ENCODE measurements at regions not wholly inside any gene's neighbourhood (a gene's known extent, or its start where the extent isn't known, plus 50 kb on each side); places are given as distances from the start of the nearest gene placed in this dataset.

DNA sequence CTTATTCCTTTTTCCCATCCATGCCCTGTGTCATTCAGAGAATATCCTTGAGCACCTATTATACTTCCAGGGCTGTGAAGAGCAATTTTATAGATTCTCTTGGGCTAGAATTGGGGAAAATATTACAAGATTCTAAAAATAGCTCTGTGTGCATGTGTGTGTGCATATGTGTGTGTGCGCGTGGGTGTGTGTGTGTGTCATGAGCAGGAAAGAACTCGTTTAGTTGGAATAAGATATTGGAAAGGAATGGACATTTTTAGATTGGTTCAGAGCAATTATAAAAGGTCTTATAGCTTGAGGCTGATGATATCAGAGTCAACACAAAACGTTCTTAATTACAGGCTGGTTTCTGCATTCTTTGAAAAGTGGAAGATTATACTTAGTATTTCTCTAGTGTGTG is 212.1 kb upstream of the COPS8 start:
- TF ChIP-seq, protein P1, sequence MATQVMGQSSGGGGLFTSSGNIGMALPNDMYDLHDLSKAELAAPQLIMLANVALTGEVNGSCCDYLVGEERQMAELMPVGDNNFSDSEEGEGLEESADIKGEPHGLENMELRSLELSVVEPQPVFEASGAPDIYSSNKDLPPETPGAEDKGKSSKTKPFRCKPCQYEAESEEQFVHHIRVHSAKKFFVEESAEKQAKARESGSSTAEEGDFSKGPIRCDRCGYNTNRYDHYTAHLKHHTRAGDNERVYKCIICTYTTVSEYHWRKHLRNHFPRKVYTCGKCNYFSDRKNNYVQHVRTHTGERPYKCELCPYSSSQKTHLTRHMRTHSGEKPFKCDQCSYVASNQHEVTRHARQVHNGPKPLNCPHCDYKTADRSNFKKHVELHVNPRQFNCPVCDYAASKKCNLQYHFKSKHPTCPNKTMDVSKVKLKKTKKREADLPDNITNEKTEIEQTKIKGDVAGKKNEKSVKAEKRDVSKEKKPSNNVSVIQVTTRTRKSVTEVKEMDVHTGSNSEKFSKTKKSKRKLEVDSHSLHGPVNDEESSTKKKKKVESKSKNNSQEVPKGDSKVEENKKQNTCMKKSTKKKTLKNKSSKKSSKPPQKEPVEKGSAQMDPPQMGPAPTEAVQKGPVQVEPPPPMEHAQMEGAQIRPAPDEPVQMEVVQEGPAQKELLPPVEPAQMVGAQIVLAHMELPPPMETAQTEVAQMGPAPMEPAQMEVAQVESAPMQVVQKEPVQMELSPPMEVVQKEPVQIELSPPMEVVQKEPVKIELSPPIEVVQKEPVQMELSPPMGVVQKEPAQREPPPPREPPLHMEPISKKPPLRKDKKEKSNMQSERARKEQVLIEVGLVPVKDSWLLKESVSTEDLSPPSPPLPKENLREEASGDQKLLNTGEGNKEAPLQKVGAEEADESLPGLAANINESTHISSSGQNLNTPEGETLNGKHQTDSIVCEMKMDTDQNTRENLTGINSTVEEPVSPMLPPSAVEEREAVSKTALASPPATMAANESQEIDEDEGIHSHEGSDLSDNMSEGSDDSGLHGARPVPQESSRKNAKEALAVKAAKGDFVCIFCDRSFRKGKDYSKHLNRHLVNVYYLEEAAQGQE (IDR thresholded peaks at IDR 0.05; ENCODE audit: low read depth, low read length): no peak
- no peak for TF ChIP-seq NRF1 (IDR thresholded peaks at IDR 0.05; ENCODE audit: low read depth, low read length)
- no peak for TF ChIP-seq RAD21 (IDR thresholded peaks at IDR 0.05; ENCODE audit: low read length)
- TF ChIP-seq, protein P2, sequence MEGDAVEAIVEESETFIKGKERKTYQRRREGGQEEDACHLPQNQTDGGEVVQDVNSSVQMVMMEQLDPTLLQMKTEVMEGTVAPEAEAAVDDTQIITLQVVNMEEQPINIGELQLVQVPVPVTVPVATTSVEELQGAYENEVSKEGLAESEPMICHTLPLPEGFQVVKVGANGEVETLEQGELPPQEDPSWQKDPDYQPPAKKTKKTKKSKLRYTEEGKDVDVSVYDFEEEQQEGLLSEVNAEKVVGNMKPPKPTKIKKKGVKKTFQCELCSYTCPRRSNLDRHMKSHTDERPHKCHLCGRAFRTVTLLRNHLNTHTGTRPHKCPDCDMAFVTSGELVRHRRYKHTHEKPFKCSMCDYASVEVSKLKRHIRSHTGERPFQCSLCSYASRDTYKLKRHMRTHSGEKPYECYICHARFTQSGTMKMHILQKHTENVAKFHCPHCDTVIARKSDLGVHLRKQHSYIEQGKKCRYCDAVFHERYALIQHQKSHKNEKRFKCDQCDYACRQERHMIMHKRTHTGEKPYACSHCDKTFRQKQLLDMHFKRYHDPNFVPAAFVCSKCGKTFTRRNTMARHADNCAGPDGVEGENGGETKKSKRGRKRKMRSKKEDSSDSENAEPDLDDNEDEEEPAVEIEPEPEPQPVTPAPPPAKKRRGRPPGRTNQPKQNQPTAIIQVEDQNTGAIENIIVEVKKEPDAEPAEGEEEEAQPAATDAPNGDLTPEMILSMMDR (IDR thresholded peaks at IDR 0.05): no peak
